ENCODE measurements at regions not wholly inside any gene's neighbourhood (a gene's known extent, or its start where the extent isn't known, plus 50 kb on each side); places are given as distances from the start of the nearest gene placed in this dataset.
A peak's percentile ranks its signal among the peaks of the same experiment; 100 is the strongest.

GRCh38 chr2:235201756-235202155 is 249.9 kb downstream of the SH3BP4 start:
- Histone ChIP-seq H3K4me2 (ENCODE audit: extremely low read depth, insufficient read depth, low read length) (no peak overlapping the region), H3K9ac (ENCODE audit: insufficient read depth, low read length) (no peak overlapping the region), H2AFZ (ENCODE audit: low read length) (no peak overlapping the region), H3K36me3 (ENCODE audit: control insufficient read depth, insufficient read depth, low read length) (no peaks in the 10 kb centered on the region), H3K4me3 (replicated peaks in 1 of 4; ENCODE audit: control extremely low read depth in 1 of 4, insufficient read depth in 1 of 4, low read depth in 3 of 4, low read length in 4 of 4) (no peak overlapping the region), H3K27me3 (ENCODE audit: control insufficient read depth, insufficient read depth, low read length) (peaks cover under 1% of the 10 kb centered on the region), H3K79me2 (ENCODE audit: control insufficient read depth, insufficient read depth, low read length) (no peaks in the 10 kb centered on the region), H3K4me1 (ENCODE audit: control insufficient read depth, extremely low read depth, insufficient read depth, low read length) (no peaks in the 10 kb centered on the region), H3K9me3 (ENCODE audit: control insufficient read depth, insufficient read depth, low read depth, low read length) (no peaks in the 10 kb centered on the region), H3K27ac (ENCODE audit: insufficient read depth, low read length) (no peak overlapping the region), H4K20me1 (ENCODE audit: control insufficient read depth, extremely low read depth, insufficient read depth, low read length) (no peaks in the 10 kb centered on the region)
- no peak for TF ChIP-seq EZH2 (IDR thresholded peaks at IDR 0.05; ENCODE audit: low read length, missing control alignments)
- DNase-seq (ENCODE audit: low read depth in 2 of 2): no peak

- H3K27me3 ChIP-seq (ENCODE audit: control insufficient read depth, insufficient read depth, low read length): peaks cover 4% of the 10 kb centered on the region
Observed at GRCh38 chr2:235204948-235205347, 253.1 kb downstream of the SH3BP4 start.

GRCh38 chr2:235206399-235206798 is 254.6 kb downstream of the SH3BP4 start:
- Histone ChIP-seq H3K27ac (ENCODE audit: insufficient read depth, low read length) (no peak overlapping the region), H3K79me2 (ENCODE audit: control insufficient read depth, insufficient read depth, low read length) (no peaks in the 10 kb centered on the region), H3K27me3 (ENCODE audit: control insufficient read depth, insufficient read depth, low read length) (peaks cover 4% of the 10 kb centered on the region), H3K4me3 (replicated peaks in 1 of 4; ENCODE audit: control extremely low read depth in 1 of 4, insufficient read depth in 1 of 4, low read depth in 3 of 4, low read length in 4 of 4) (no peak overlapping the region), H2AFZ (ENCODE audit: low read length) (no peak overlapping the region), H4K20me1 (ENCODE audit: control insufficient read depth, extremely low read depth, insufficient read depth, low read length) (no peaks in the 10 kb centered on the region), H3K4me2 (ENCODE audit: extremely low read depth, insufficient read depth, low read length) (no peak overlapping the region), H3K4me1 (ENCODE audit: control insufficient read depth, extremely low read depth, insufficient read depth, low read length) (no peaks in the 10 kb centered on the region), H3K36me3 (ENCODE audit: control insufficient read depth, insufficient read depth, low read length) (no peaks in the 10 kb centered on the region), H3K9me3 (ENCODE audit: control insufficient read depth, insufficient read depth, low read depth, low read length) (no peaks in the 10 kb centered on the region), H3K9ac (ENCODE audit: insufficient read depth, low read length) (no peak overlapping the region)
- TF ChIP-seq CTCF (conservative IDR thresholded peaks at IDR 0.05 in 1 of 2, IDR thresholded peaks at IDR 0.05 in 1 of 2; ENCODE audit: low read depth in 1 of 2, low read length in 2 of 2) (no peak), EZH2 (IDR thresholded peaks at IDR 0.05; ENCODE audit: low read length, missing control alignments) (no peak)
- no peak for DNase-seq (ENCODE audit: low read depth in 2 of 2)

More at GRCh38 chr2:235204948-235205347, 253.1 kb downstream of the SH3BP4 start:
- no peak overlapping the region for H3K4me2 ChIP-seq (ENCODE audit: extremely low read depth, insufficient read depth, low read length)
- TF ChIP-seq CTCF (conservative IDR thresholded peaks at IDR 0.05 in 1 of 2, IDR thresholded peaks at IDR 0.05 in 1 of 2; ENCODE audit: low read depth in 1 of 2, low read length in 2 of 2) (no peak), EZH2 (IDR thresholded peaks at IDR 0.05; ENCODE audit: low read length, missing control alignments) (no peak)
- no peak overlapping the region for H2AFZ ChIP-seq (ENCODE audit: low read length)
- H4K20me1 ChIP-seq (ENCODE audit: control insufficient read depth, extremely low read depth, insufficient read depth, low read length): no peaks in the 10 kb centered on the region
- no peaks in the 10 kb centered on the region for H3K36me3 ChIP-seq (ENCODE audit: control insufficient read depth, insufficient read depth, low read length)
- no peaks in the 10 kb centered on the region for H3K9me3 ChIP-seq (ENCODE audit: control insufficient read depth, insufficient read depth, low read depth, low read length)
- no peaks in the 10 kb centered on the region for H3K4me1 ChIP-seq (ENCODE audit: control insufficient read depth, extremely low read depth, insufficient read depth, low read length)
- H3K27ac ChIP-seq (ENCODE audit: insufficient read depth, low read length): no peak overlapping the region
- no peaks in the 10 kb centered on the region for H3K79me2 ChIP-seq (ENCODE audit: control insufficient read depth, insufficient read depth, low read length)
- H3K9ac ChIP-seq (ENCODE audit: insufficient read depth, low read length): no peak overlapping the region
- no peak overlapping the region for H3K4me3 ChIP-seq (replicated peaks in 1 of 4; ENCODE audit: control extremely low read depth in 1 of 4, insufficient read depth in 1 of 4, low read depth in 3 of 4, low read length in 4 of 4)
- peak in 1 of 2 donors; percentile 1 for DNase-seq (ENCODE audit: low read depth in 2 of 2)

Data from fibroblast of lung (primary cell).